ENCODE measurements at regions not wholly inside any gene's neighbourhood (a gene's known extent, or its start where the extent isn't known, plus 50 kb on each side); places are given as distances from the start of the nearest gene placed in this dataset.
"Not testable (repeated sequence)": the region's sequence is repeated elsewhere in the genome, so short reads cannot be mapped to it uniquely, and the experiment has no call there.

DNA sequence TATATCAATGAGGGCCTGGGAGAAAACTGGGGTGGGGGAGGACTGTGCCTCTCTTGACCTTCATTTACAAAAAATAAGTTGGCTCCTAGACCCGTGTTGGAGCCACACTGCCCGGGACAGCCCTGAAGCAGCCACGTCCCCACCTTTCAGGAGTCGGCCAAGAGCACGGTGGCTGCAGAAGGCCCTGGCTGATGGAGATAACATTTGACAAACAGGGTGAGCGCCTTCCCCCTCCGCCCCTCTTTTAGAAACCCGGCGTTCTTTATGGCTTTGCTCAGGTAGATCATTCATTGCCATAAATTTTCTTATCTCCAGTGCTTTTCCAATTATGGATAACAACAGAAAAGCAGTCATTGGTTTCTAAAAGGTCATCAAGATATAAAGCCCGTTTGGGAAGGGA lies 398.1 kb upstream of the TNRC6C start:
- H3K36me3 Mint-ChIP-seq (ENCODE audit: low read depth), result no peaks in the 10 kb centered on the region
- H3K4me1 Mint-ChIP-seq (ENCODE audit: low read depth), result no peaks in the 10 kb centered on the region
- H3K4me3 Mint-ChIP-seq, result no peak overlapping the region
- no peak for DNase-seq
- no peak overlapping the region for H3K27ac Mint-ChIP-seq
- H3K9me3 Mint-ChIP-seq, result no peaks in the 10 kb centered on the region
- peaks cover 18% of the 10 kb centered on the region for H3K27me3 Mint-ChIP-seq

DNA sequence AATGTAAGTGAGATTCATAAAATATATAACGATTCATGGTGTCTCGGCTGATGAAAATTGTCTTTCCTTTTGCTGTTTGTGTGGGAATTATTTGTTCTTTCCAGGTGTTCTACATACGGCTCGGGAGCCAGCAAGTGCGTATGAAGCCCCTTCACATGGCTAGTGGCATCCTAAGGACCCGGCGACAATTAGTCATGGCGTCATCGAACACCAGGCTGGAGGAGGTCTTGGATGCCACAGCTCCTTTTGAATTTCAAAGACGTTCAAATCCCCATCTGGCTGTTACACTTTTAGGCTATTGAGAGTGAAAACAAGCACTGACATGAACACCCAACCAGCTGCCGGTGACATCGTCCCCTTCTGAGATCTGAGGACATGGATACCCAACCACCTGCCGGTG lies 397.7 kb upstream of the TNRC6C start:
- Mint-ChIP-seq H3K27me3 (peaks cover 16% of the 10 kb centered on the region), H3K27ac (no peak overlapping the region), H3K4me3 (no peak overlapping the region), H3K9me3 (no peaks in the 10 kb centered on the region), H3K36me3 (ENCODE audit: low read depth) (no peaks in the 10 kb centered on the region), H3K4me1 (ENCODE audit: low read depth) (no peaks in the 10 kb centered on the region)
- no peak for DNase-seq

DNA sequence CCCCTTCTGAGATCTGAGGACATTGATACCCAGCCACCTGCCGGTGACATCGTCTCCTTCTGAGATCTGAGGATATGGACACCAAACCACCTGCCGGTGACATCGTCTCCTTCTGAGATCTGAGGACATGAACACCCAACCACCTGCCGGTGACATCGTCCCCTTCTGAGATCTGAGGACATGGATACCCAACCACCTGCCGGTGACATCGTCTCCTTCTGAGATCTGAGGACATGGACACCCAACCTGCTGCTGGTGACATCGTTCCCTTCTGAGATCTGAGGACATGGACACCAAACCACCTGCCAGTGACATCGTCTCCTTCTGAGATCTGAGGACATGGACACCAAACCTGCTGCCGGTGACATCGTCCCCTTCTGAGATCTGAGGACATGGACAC lies 396.1 kb upstream of the TNRC6C start:
- not testable (repeated sequence) for H3K36me3 Mint-ChIP-seq (ENCODE audit: low read depth); DNase-seq; H3K27ac Mint-ChIP-seq; H3K4me1 Mint-ChIP-seq (ENCODE audit: low read depth); H3K27me3 Mint-ChIP-seq; H3K4me3 Mint-ChIP-seq; H3K9me3 Mint-ChIP-seq

DNA sequence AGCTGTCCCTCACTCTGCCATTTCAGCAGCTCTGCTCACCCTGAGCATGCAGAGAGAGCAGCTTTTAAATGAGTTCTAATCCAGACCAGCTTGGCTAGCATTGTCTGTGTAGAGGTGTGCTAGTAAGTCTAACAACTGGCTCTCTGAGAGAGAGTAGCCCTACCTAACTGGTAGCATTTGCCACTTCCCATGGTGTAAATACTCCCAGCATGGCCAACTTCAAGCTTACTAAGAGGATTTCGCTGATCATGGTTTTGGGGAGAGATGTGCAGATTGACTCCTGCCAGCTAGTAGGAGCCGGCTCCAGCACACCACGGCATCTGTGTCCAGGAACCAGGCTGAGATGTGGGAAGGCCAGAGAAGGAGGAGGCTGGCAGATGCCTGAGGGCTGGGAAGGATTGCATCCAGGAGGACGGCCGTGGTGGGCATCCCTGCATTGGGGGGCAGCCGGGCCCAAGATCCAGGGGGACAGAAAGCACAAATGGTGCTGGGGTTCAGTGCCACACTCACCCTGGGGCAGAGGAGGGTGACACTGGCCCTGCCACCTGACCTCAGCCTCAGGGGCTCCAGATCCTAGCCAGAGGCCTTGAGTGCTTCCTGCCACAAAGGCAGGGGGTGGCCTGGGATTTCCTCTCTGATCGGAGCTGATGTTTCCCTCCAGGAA lies 394.9 kb upstream of the TNRC6C start:
- no peak overlapping the region for H3K27ac Mint-ChIP-seq
- no peak overlapping the region for H3K4me3 Mint-ChIP-seq
- H3K4me1 Mint-ChIP-seq (ENCODE audit: low read depth), result no peaks in the 10 kb centered on the region
- DNase-seq, result no peak
- H3K27me3 Mint-ChIP-seq, result peaks cover 7% of the 10 kb centered on the region
- no peaks in the 10 kb centered on the region for H3K9me3 Mint-ChIP-seq
- H3K36me3 Mint-ChIP-seq (ENCODE audit: low read depth), result no peaks in the 10 kb centered on the region

DNA sequence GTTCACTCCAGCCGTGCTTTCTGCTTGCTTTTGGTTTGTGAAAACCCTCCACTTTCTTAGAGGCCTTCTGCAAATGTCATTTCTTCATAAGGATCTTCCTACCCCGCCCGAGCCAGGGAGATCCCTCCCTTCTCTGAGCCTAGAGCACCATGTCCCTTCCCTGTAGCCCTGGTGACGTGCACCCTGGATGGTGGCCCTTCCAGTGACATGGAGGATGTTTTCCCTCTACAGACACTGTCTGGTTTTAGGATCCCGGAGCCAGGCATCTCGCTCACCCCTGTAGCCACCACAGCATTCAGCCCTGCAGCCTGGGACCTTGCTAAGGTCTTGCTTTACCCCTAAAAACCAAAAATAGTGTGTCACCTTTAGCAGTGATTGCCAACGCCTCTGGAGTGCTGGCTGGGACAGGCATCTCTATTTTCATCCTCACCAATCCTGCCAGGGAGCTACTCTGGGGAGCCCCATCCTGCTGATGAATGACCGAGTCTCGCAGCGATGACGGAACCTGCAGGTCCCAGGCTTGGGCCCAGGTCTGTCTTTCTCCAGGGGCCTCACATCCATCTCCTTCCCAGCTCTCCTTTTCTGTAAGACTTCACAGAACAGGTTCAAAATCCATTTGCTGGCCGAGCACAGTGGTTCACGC lies 394.1 kb upstream of the TNRC6C start:
- Mint-ChIP-seq H3K27me3 (peaks cover 10% of the 10 kb centered on the region), H3K36me3 (ENCODE audit: low read depth) (no peaks in the 10 kb centered on the region), H3K9me3 (no peaks in the 10 kb centered on the region), H3K27ac (no peak overlapping the region), H3K4me3 (no peak overlapping the region), H3K4me1 (ENCODE audit: low read depth) (no peaks in the 10 kb centered on the region)
- DNase-seq, result no peak

DNA sequence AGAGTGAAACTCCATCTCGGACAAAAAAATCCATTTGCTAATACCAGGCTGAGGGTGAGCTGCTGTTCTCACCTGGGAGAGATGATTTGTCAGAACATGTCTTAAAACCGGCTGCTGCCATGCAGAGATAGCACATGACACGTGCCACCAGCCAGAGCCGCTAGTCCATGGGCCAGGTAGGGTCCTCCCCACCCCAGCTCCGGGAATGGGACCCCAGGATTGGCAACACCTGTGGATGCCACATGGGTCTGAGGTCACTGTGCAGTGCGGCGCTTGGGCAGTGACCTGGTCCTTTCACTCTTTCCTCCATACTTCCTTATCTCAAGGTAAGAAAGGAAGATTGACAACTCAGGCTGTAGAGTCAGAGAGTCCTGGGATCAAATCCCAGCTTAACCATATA lies 393.3 kb upstream of the TNRC6C start:
- Mint-ChIP-seq H3K27ac (no peak overlapping the region), H3K27me3 (peaks cover 16% of the 10 kb centered on the region), H3K36me3 (ENCODE audit: low read depth) (no peaks in the 10 kb centered on the region), H3K4me1 (ENCODE audit: low read depth) (no peaks in the 10 kb centered on the region), H3K4me3 (no peak overlapping the region), H3K9me3 (no peaks in the 10 kb centered on the region)
- DNase-seq, result no peak

DNA sequence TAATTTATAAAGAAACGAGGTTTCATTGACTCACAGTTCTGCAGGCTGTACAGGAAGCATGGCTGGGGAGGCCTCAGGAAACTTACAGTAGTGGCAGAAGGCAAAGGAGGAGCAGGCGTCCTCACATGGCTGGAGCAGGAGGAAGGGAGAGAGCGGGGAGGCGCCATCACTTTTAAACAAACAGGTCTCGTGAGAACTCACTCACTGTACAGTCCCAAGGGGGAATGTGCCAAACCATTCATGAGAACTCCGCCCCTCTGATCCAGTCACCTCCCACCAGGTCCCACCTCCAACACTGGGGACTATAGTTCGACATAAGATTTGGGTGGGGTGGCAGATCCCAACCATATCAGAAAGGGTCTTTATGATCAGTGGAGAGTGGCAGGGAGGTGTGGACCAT lies 392.4 kb upstream of the TNRC6C start:
- Mint-ChIP-seq H3K4me3 (no peak overlapping the region), H3K27me3 (peaks cover 17% of the 10 kb centered on the region), H3K9me3 (no peaks in the 10 kb centered on the region), H3K27ac (no peak overlapping the region), H3K4me1 (ENCODE audit: low read depth) (no peaks in the 10 kb centered on the region), H3K36me3 (ENCODE audit: low read depth) (no peaks in the 10 kb centered on the region)
- no peak for DNase-seq

DNA sequence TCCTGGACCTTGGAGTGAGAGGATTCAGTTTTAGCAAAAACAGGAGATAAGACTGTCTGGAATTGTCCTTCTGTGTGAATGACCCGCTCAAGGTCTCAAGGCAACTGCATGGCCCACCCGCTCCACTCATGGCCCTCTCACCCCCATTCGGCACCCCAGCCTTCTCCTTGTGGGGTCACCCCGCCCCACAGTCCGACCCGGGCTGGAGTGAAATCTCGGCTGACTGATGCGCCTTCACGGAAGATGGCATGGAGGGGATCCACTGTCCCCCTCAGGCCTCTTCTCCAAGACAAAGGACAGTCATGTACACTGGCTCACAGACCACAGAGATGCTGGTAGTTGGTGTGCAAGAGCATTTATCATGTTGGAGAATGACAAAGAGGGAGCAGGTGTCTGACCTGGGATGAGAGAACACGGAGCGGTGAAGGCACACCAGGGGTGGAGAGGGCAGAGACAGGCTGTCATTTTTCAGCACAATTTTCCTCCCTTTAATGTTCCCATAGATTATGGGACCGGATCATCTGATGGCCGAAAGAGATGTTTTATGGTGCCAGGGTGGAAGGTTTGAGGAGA lies 391.9 kb upstream of the TNRC6C start:
- Mint-ChIP-seq H3K36me3 (ENCODE audit: low read depth) (no peaks in the 10 kb centered on the region), H3K4me3 (no peak overlapping the region), H3K27me3 (peaks cover 20% of the 10 kb centered on the region), H3K27ac (no peak overlapping the region), H3K9me3 (no peaks in the 10 kb centered on the region), H3K4me1 (ENCODE audit: low read depth) (peaks cover 3% of the 10 kb centered on the region)
- DNase-seq, result no peak

DNA sequence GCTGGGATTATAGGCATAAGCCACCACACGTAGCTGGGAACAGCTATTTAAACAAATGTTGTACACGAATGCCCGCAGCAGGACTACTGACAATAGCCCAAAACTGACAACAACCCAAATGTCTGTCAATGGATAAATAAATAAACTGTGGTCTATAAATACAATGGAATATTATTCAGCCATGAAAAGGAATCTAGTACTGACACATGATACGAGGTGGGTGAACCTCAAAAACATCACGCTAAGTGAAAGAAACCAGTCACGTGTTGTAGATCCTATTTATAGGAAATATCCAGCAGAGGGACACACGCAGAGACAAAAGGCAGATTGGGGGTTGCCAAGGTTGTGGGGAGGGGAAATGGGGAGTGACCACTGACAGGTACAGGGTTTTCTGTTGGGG lies 390.0 kb upstream of the TNRC6C start:
- Mint-ChIP-seq H3K4me1 (ENCODE audit: low read depth) (peaks cover 9% of the 10 kb centered on the region), H3K36me3 (ENCODE audit: low read depth) (no peaks in the 10 kb centered on the region), H3K27me3 (peaks cover 31% of the 10 kb centered on the region), H3K9me3 (no peaks in the 10 kb centered on the region), H3K4me3 (no peak overlapping the region), H3K27ac (no peak overlapping the region)
- no peak for DNase-seq

DNA sequence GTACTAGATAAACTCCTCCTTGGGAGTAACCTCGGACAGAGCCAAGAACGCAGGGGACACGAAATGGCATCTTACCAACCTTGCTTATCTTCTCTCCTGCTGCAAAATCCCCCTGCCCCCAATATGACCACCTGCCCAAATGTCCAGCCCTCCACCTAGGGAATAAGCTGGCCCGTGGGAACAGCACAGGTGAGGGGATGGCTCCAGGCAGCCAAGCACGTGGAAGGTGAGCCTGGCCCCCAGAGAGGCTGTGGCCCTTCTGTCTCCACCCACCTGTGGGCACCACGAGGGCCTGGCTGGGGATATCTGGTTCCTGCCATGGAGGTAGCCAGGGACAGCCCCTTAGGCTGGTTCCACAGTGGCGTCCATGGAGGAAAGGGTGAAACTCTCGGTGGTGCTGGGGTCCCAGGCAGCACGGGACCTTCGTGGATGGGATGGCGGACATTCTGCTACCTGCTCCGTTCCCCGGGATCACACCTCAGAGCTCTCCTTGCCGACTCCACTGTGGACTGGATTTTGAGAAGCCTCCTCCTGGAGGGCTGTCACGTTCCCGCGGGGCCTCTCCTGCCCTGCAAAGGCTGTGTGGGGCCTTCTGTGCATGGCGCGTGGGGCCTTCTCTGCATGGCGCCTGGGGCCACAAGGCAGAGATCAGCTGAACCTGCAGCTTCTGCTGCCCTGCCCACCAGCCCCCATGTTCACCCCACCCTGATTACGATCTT lies 388.5 kb upstream of the TNRC6C start:
- Mint-ChIP-seq H3K9me3 (no peaks in the 10 kb centered on the region), H3K4me3 (no peak overlapping the region), H3K4me1 (ENCODE audit: low read depth) (peaks cover 9% of the 10 kb centered on the region), H3K27me3 (peaks cover 31% of the 10 kb centered on the region), H3K27ac (no peak overlapping the region), H3K36me3 (ENCODE audit: low read depth) (no peaks in the 10 kb centered on the region)
- DNase-seq, result no peak

DNA sequence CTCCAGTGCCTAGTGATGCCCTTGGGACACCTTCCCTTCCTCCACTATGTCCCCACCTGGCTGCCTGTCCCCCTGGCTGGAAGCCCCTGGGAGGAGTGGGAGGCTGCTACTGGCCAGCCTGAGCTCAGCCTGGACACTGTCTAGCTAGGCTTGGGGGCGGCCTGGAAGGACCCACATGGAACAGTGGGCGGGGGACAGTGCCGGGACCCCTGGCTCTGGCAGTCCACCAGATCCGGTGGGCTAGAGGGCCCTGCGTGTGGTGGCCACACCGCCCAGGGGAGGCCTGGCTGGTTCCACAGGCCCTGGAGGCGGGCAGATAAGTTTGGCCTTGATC lies 388.0 kb upstream of the TNRC6C start:
- peaks cover 9% of the 10 kb centered on the region for H3K4me1 Mint-ChIP-seq (ENCODE audit: low read depth)
- H3K9me3 Mint-ChIP-seq, result no peaks in the 10 kb centered on the region
- no peak overlapping the region for H3K27ac Mint-ChIP-seq
- no peaks in the 10 kb centered on the region for H3K36me3 Mint-ChIP-seq (ENCODE audit: low read depth)
- no peak overlapping the region for H3K4me3 Mint-ChIP-seq
- no peak for DNase-seq
- peaks cover 31% of the 10 kb centered on the region for H3K27me3 Mint-ChIP-seq

DNA sequence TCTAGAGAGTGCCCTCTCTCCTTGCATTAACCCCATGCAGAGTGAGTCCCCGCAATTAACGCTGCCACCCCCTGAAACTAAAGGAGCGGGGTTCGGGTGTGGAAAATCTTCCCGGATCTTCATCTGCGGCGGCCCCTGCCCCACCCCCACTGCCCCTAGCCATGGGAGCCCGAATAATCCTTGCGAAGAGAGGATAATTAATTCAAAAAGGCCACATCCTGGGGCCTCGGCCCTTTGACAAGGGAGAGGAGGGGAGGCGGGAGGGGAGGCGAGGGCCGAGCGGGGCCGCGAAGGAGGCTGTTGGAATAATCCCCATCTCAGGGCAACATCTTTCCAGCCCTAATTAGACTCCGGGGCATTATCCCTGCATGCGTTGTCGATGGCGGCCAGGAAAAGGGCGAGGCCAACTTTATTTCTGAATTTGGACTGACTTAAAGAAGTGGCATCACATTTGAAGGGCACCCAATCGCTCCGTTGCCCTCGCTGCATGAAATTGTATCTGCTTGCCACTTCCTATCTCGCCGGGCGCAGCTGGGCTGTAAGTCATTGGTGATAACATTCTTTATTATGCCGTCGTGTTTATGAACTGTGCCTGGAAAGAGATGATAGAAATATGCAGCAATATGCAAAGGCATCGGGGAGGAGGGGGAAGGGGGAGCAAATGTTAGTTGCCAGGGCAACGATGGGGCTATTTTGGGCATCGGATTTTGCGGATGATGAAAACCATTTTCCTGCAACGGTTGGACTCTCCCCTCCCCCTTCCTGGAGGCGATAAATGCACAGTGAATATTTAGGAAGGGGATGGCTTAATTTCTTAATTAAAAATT lies 387.1 kb upstream of the TNRC6C start:
- no peak for DNase-seq
- H3K4me1 Mint-ChIP-seq (ENCODE audit: low read depth), result peaks cover 9% of the 10 kb centered on the region
- peaks cover 31% of the 10 kb centered on the region for H3K27me3 Mint-ChIP-seq
- no peak overlapping the region for H3K27ac Mint-ChIP-seq
- H3K36me3 Mint-ChIP-seq (ENCODE audit: low read depth), result no peaks in the 10 kb centered on the region
- H3K9me3 Mint-ChIP-seq, result no peaks in the 10 kb centered on the region
- peak overlapping the region; percentile 5 for H3K4me3 Mint-ChIP-seq

DNA sequence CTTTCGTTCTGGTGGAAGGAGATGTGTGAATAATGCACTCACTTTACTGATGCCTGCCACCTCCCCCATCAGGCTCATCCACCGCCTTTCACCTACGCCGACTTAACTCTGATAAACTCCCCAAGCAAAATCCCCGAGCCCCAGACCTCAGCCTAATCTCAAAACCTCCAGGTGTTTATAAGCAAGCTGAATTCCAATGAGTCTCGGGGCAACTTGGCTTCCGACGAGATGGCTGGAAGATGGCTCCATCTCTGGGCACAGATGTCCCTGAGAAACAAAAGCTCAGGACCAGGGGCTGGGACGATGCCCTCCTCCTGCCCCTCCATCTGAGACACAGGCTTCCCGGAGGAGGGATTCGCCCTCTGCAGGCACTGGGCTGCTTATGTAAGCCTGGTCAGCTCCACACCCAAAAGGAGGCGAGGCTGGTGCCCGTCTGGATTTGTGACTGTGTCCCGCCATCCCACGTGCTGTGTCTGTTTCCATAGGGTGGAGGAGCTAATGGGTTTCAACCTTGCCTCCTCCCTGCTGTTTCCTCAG lies 386.4 kb upstream of the TNRC6C start:
- Mint-ChIP-seq H3K27ac (no peak overlapping the region), H3K27me3 (peaks cover 31% of the 10 kb centered on the region), H3K4me3 (peak overlapping the region; percentile 5)

DNA sequence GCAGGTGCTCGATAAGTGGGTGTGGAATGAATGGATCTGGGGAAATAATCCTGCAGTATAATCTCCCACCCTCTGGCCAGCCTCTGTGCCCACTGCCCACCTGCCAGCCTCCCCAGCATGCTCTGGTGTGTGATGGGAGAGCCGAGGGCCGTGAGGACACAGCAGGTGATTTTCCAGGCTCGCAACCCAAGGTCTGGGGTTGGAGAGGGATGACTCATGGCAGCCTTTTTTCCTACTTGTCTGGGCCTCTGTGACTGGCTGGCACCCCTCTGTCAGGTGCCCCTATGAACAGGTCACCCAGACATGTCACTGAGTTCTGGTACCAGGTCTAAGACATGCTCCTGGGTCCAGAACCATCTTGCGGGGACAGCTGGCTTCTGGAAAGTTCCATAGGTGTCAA lies 385.7 kb upstream of the TNRC6C start:
- no peak for DNase-seq
- peaks cover 9% of the 10 kb centered on the region for H3K4me1 Mint-ChIP-seq (ENCODE audit: low read depth)
- H3K4me3 Mint-ChIP-seq, result no peak overlapping the region
- H3K27me3 Mint-ChIP-seq, result peaks cover 31% of the 10 kb centered on the region
- no peaks in the 10 kb centered on the region for H3K36me3 Mint-ChIP-seq (ENCODE audit: low read depth)
- H3K27ac Mint-ChIP-seq, result no peak overlapping the region
- no peaks in the 10 kb centered on the region for H3K9me3 Mint-ChIP-seq

More for the DNA sequence above, 386.4 kb upstream of the TNRC6C start:
- H3K36me3 Mint-ChIP-seq (ENCODE audit: low read depth), result no peaks in the 10 kb centered on the region
- DNase-seq, result no peak
- H3K4me1 Mint-ChIP-seq (ENCODE audit: low read depth), result peaks cover 9% of the 10 kb centered on the region
- H3K9me3 Mint-ChIP-seq, result no peaks in the 10 kb centered on the region

All from activated T-cell treated with anti-CD3 and anti-CD28 coated beads, Interleukin-2, amount 50 U/mL, for 24 hours (primary cell).